Suppressor macrophage (primary cell): ENCODE measurements at regions not wholly inside any gene's neighbourhood (a gene's known extent, or its start where the extent isn't known, plus 50 kb on each side); places are given as distances from the start of the nearest gene placed in this dataset.

Experiments
- DNase-seq, 4 experiments: peaks; one replicate each; pipeline ENCODE4 v3.0.0-alpha.2; 2020 to 2022

DNA sequence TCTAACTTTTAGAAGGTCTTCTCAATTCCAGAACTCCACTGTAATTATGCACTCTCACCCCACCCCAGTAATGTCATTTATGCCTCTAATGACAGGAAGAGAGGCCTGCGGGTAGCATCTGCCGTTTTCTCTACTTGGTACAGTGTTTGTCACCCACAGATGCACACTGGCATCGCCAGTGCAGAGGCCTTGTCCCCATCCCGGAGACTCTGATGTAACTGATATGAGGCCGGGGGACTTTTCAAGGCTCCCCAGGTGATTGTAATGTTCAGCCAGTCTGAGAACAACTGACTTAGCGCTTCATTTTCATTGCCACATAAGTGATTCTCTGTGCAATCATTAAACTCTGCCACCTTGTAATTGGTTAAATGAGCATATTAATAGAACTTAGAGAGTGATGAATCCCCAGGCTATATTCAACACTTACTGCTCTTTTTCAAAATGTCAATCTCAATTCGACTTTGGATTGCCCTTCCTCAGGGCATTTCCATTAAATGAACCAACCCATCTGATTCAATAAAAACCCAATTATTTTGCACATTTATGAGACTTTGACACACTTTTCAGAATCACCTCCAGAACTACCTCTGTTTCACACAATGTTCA lies 113.2 kb downstream of the HERPUD2 start:
- no peak for DNase-seq

DNA sequence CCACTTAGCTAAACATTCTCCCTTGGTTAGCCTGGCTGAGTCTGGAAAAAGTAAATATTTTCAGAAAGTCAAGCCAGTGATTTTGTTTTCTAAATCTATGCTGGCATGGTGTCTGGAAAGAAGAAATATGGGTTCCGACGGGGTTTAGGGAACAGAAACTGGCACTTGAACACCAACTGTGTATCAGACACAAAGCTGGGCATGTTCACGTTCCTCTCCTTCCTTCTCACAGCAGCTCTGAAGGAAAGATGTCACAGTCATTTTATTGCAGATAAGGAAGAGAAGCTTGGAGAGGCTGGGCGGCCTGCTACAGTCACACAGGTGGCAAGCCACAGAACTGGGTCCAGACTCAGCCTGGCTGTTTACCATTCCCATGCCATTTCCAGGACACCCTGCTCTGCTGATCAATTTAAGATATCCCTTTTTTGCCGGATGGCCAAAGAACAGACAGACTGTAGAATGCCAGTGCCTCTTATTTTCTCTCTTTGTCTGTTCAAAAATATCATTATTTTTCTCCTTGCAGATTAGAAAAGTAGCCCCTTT lies 118.8 kb downstream of the HERPUD2 start:
- DNase-seq, result peak; percentile 25 to 71 (median 54)

- DNase-seq, result peak; percentile 60 to 85 (median 77)
Observed at GRCh38 chr7:35571611-35572240, 123.2 kb downstream of the HERPUD2 start.

GRCh38 chr7:35570937-35571336 lies 124.0 kb downstream of the HERPUD2 start:
- peak in 2 of 4 experiments; percentile 34 to 35 for DNase-seq

GRCh38 chr7:35565927-35566326 lies 129.0 kb downstream of the HERPUD2 start:
- no peak for DNase-seq

DNA sequence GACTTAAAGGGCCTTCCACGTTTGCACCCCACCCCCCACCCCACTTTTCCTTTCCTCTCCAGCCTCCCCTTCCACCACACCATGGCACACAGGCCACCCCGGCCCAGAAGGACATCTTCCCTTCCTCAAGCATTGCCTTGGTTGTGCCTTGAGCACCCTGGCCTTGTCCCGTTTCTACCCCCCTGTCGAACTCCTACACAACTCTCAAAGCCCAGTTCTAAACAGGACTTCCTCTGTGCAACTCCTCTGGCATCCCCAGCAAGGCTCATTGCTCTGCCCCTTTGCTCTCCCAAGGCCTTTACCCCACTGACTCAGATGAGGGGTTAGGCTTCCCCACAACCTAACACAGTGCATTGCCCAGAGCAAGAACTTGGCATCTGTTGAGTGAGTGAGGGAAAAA lies 136.1 kb downstream of the HERPUD2 start:
- DNase-seq, result no peak

- peak; percentile 58 to 79 (median 70) for DNase-seq
Observed at GRCh38 chr7:35556515-35557471, 138.1 kb downstream of the HERPUD2 start.

- no peak for DNase-seq
Observed at GRCh38 chr7:35555934-35556333, 139.0 kb downstream of the HERPUD2 start.

DNA sequence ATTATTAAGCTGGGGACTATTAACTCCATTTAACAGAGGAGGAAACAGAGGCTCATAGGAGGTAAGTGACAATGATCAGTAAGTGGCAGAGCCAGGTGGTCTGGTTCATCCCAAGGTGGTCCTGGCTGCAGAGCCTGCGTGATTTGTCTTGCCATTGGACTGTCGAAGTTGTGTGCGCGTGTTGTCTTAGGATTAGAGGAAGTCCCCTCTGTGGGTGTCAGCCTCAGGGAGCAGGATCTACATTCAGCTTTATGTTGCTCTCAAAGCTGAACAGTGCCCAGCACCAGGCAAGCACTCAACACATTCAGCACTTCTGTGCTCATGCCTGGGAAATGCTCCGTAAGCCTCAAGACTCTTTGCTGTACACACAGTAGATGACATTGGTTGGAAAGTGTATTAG lies 139.5 kb downstream of the HERPUD2 start:
- no peak for DNase-seq

DNA sequence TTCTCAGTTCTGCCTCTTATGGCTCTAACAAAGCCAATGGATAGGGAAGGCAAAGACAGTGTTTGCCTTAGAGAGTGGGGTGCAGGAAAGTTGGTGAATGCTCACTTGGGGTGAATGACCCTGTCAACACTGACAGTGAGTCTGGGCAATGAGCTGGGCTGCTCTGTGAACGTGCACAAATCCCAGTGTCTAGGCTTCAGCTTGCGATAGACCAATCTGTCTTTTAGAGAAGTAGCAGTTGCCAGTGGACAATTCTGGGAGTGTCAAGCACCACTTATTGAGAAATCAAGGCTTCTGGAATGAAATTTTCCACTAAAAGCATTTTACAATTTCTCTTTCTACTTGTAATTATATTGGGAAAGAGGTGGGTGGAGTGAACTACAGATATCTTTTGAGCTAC lies 141.4 kb downstream of the HERPUD2 start:
- peak; percentile 11 to 61 (median 34) for DNase-seq

DNA sequence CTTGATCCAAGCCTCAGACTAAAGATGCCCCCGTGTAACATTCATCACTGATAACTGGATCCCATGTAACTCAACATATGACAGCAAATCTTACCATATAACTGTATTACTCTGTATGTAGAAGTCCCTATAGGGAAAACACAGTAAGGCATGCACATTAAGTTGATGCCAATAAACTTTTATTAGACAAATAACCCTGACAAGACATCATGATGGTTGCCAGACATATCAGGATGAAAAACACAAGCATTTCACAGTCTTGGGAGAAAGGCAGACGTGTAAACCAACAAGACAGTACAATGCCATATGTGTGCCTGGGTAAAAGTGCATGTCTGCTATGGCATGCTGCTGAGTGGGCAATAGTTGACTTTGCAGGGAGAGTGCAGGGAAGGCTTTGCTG lies 142.2 kb downstream of the HERPUD2 start:
- no peak for DNase-seq

DNA sequence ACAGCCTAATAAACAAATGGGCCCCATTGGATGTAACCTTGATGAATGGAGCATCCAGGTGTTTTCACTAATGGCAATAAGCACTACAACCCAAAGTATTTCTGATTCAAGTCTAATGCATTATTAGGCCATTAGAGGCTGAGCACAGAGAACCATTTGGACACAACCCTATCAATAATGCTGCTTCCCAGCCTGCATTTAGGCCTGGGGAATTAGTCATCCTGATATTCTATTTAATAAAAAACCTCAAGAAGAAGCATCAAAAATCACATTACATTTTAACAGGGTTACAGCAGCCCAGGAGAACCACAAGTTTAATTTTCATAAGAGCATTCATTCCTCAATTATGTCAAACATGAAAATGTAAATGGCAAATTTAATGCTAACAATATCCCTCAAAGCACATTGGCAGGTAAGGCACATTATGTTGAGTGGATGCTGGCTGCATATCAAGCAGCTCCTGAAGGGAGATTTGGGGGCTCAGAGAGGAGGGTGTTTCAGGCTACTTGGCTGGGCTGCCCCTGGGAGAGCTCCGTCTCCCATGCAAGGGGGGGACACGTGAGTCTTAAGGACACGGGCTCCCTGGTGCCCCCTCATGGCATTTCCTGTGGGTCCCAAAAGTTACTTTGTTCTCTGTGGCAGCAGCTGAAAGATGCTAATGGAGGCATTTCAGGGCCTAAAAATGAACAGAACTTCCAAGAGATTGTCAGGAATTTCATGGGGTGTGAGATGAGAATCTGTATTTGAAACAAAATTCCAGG lies 143.4 kb downstream of the HERPUD2 start:
- DNase-seq, result no peak

GRCh38 chr7:35550831-35551230 lies 144.1 kb downstream of the HERPUD2 start:
- DNase-seq, result no peak

DNA sequence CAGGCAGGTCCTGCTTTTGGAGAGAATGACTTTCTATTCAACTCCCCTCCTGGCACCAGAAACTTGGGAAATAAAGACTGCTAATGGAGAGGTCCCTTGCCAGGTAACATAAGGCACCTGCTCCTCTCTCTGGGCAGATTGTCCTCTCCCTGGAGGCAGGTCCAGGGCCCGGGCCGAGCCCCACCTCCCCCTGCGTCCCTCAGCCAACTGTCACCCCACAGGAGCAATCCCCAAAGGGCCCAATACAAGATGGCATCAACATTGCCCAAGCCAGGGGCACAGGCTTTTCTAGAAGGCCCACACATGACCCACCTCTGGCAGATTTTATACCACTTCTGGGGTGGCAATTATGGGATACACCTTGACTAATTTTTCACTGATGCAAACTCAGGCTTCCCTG lies 145.2 kb downstream of the HERPUD2 start:
- no peak for DNase-seq

- DNase-seq, result no peak
Observed at GRCh38 chr7:35548291-35548690, 146.6 kb downstream of the HERPUD2 start.

GRCh38 chr7:35546691-35547429 lies 148.1 kb downstream of the HERPUD2 start:
- no peak for DNase-seq

- no peak for DNase-seq
Observed at GRCh38 chr7:35545831-35546230, 149.1 kb downstream of the HERPUD2 start.

DNA sequence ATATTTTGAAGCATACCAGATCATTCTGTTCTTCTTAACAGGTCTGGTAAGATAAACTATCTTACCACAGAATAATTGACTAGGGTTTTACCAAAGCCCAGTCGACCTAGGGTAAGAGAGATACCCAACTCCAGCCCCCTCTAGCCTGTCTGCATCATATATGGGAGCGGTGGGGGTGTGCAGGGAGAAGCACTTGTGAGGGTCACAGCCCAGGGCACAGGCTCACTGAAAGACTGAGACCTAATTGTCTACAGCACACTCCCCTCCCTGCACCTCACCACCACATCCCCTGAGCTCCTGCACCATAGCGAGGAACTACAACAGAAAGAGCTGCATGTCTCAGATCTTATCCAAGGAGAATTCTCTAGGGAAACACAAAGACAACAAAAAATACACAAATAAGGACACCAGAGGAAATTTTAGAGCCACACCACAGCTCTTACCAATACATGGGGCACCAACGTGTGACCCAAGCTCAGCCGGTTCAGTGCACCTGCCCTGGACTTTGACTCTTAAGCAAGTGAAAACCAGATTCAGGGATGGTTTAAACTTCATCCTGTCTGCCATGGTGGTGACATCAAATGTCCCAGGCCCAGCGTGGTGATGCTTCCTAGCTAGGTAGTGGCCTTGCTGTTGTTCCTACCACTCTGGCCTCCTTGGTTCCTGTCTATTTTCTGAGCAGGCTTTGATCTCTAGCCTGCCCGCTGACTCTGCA lies 150.8 kb downstream of the HERPUD2 start:
- no peak for DNase-seq

GRCh38 chr7:35537067-35538023 lies 157.6 kb downstream of the HERPUD2 start:
- DNase-seq, result peak; percentile 76 to 89 (median 86)

DNA sequence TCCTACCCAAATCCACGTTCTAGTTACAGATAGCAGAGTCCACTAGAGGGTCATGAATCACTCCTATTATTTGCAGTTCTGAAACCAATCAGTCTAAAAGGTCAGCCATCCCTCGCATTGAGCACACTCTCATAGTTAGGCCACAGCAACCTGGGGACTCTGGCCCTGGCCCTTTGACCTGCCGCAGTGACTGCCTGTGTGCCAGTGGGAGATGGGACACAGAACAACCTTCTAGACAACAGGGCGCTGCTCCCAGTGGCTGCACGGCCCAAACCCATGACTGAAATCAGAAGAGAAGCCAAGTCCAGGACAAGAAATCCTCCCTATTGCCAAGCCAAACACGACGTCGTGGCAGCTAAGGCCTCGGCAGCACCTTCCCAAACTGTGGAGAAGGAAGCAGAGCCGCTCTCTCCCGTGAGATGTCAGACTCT lies 158.5 kb downstream of the HERPUD2 start:
- DNase-seq, result no peak
